Inflammatory macrophage (primary cell): ENCODE measurements at regions not wholly inside any gene's neighbourhood (a gene's known extent, or its start where the extent isn't known, plus 50 kb on each side); places are given as distances from the start of the nearest gene placed in this dataset.

ENCODE experiments used
- DNase-seq, 2 donors: peaks; one replicate each; pipeline ENCODE4 v3.0.0-alpha.2; 2020 to 2022

DNA sequence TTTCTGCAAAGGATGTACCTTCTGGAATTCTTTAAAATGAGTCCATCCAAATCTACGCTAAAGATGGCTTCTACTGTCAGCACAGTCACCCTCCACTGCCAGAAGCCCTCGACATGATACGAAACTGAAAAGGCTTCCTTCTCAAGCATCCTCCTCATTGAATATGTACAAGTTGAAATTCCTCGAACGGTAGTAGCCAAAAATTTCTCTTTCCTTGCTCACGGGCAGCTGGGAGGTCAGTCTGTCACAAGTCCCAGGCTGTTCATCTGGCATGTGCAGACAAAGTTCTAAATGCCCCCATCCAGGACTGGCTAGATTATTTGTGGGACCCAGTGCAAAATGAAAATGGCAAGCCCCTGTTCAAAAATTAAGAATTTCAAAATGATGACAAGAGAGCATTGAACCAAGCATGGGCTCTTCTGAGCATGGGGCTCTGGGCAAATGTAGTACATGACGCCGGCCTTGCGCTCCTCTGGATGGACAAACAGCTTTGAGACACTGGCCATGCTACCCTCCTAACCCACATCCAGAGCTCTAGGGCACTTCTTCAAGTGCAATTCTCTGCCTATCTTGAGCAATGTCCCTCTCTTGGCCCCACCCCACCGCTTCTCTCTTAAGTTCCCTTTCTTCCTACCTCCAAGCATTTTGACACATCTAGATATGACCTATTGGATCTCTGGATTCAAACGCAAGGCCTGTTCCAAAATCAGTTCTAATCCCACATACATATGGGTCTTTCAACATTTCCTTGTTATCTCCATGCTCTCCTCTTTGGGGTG is 78.9 kb upstream of the FLT1 start:
- peak; percentile 87 to 92 for DNase-seq

DNA sequence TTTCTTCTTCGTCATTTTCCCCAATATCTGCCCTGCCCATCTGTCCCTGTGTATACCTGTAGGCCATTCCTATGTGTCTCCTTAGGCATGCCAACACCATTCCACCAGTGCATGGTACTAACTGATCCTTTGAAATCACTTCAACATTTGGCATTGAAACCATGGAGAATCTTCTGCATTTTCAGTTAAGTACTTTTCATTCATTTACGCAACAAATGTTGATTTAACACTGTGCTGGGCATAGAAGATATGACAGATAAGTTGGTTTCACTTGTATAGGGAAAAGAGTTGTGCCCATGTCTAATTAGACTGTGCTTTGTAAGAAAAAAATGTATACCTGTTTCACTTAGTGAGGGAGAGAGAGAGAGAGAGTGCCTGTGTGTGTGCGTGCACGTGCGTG is 77.9 kb upstream of the FLT1 start:
- no peak for DNase-seq

DNA sequence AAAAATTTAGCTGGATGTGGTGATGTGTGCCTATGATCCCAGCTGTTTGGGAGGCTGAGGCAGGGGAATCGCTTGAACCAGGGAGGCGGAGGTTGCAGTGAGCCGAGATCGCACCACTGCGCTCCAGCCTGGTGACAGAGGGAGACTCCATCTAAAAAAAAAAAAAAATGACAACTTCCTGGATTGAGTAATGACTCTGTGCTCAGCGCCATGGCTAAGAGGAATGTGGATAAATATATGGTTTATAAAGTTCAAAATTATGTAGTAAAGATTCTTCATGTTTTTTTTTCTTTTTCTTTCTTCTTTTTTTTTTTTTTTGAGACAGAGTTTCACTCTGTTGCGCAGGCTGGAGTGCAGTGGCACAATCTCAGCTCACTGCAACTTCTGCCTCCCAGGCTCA is 75.4 kb upstream of the FLT1 start:
- peak; percentile 17 to 38 for DNase-seq

DNA sequence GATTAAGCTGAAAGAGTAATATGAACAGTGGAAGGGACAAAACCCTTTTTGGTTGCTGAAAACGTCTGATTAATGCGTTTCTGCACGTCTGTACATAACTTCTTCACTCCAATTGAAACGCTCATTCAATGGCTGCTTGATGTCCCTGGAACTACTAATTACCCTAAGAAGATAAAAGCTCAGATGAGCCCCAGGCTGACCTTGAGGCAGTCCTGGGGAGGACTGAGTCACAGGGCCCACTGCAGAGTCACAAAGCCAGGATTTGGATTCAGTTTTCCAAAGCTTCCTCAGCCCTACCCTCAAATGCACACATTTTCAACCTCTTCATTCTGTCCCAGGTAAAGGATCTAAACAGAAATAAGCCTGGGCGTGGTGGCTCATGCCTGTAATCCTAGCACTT is 75.0 kb upstream of the FLT1 start:
- DNase-seq = no peak

DNA sequence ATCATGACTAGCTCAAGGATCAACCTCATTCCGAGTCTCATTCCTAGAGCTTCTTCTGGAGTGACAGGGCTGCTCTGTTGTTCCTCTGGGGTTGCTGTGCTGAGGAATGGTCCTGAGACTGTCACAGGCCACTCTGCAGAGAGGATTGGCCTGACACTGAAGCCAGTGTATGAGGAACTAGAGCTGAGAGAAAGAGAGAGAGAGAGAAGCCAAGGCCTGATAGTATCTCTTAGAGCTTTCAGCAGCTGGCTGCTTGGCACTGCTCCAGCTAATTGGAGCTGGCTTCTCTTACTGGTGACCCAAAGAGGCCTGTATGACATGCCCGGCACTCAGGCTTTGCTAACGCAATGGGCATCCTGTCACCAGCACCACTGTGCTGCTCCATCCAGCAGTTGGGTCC is 73.4 kb upstream of the FLT1 start:
- DNase-seq = peak; percentile 36 to 43

DNA sequence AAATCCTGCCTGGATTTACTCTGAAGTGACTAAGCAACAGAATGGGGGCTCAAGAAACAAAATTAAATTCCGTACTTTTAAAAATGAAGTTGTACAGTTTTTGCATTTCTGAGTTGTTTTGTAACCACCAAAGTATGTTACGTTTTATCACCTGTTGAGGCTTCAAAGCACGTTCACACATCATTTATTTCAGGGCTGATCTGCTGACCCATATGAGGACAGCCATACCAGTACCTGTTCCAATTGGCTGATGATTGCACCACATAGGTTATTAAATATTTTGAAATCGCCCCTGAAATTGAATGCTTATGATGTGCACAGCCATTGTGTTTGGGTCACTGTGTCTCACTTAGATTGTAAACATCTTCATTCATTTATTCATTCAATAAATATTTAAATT is 72.0 kb upstream of the FLT1 start:
- DNase-seq = no peak

DNA sequence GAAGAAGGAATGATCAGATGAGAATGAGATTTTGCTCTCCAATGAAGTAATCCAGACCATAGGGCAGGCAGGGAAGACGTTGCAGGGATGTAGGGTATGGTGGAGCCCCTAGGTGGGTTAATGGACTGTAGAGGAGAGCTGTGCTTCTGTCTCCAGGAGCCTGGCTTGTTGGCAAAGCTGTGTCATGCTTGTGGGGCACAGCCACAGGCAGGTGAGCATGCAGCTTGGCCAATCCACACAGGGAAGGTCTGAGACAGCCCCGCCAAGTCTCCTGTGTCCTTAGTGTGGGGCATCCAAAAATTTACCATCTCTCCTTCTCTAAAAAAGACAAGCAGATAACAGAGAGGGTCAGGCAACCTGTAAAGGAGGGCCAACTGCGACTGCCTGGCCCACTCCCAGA is 71.4 kb upstream of the FLT1 start:
- no peak for DNase-seq

DNA sequence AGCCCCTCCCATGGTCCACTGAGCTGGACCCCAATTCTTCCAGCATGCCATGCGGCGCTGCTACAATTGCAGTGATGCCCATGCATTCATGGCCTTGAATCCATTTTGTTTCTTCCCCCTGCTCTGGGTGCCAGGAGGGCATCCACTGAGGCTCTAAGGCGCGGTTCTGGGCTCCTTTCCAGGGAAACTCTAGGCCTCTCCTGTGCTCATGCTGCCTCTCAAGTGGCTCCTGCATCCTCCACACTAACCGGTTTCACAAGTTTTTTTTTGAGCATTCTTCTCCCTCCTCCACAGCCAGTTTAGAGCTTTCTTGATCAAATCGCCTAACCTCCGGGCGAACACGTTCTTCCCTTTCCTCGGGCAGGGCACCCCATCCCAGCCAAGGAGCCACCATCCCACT is 69.1 kb upstream of the FLT1 start:
- DNase-seq = no peak

DNA sequence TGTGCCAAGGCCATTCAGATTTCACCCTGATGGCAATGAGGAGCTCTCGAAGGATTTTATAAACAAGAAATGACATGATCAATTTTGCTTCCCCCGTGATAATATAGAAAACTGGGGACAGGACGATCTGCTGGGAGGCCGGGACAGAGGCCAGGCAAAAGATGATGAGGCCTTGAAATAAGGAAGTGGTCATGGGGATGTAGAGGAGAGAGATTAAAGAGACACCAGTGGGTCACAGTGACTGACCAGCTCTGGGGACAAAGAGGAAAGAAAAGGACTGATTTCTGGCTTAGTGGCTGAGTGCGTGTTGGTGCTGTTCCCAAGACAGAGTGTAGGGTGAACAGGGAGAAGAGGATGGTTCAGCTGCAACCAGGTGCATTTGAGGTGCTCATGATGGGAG is 68.7 kb upstream of the FLT1 start:
- DNase-seq = peak in 1 of 2 donors; percentile 22

DNA sequence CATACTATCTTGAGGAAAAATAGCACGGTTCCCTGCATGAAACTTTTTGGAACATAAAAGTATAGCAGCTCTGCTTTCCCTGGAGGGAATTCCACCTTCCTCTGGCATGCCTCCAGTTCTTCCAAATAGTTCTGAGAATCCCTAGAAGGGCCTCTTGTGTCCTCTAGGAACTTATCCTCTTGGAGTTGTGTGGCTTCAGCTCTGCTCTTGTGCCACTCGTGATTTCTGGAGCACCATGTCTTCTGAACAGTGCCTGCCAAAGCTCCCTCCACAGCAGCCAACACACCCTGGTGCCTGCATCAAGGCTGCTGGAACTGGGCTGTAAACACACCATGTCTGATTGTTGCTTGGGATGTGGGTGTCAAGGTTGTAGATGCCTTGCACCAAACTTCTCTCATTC is 65.7 kb upstream of the FLT1 start:
- DNase-seq = no peak

DNA sequence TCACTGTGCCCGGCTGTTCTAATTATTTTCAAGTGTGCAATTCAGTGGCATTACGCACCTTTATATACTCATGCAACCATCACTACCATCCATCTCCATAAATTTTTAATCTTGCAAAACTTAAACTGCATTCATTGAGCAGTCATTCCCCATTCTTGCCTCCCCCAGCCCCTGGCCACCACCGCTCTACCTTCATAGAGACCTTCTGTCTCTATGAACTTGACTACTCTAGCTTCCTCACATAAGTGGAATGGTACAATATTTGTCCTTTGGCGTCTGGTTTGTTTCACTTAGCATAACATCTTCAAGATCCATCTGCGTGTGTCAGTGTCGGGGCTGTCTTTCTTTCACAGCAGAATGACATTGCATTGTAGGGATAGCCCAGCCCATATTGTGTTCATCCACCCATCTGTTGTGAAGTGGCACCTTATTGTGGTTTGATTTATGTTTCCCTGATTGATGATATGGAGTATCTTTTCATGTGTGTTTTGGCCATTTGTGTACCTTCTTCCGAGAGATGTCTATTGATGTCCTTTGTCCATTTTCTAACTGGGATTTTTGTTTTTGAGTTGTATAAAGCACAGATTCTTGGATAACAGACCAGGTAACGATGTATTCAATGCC is 64.8 kb upstream of the FLT1 start:
- no peak for DNase-seq

DNA sequence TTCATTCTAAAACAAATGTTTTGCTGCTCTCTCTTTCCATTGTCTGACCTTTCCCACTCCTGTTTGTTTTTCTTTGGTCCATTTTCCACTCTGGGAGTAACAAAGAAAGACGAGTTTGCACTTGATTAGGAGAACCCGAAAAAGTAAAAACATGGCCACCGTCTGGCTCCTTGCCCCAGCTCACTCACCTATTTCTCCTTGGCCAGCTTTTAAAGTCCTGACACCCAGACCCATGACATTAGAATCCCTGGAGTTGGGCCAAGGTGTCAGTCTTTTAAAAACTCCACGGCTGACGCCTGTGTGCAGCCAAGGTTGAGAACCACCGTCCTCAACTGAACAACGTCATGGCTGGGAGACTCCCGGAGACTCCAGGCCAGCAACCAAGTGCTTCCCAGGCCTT is 63.6 kb upstream of the FLT1 start:
- DNase-seq = no peak

DNA sequence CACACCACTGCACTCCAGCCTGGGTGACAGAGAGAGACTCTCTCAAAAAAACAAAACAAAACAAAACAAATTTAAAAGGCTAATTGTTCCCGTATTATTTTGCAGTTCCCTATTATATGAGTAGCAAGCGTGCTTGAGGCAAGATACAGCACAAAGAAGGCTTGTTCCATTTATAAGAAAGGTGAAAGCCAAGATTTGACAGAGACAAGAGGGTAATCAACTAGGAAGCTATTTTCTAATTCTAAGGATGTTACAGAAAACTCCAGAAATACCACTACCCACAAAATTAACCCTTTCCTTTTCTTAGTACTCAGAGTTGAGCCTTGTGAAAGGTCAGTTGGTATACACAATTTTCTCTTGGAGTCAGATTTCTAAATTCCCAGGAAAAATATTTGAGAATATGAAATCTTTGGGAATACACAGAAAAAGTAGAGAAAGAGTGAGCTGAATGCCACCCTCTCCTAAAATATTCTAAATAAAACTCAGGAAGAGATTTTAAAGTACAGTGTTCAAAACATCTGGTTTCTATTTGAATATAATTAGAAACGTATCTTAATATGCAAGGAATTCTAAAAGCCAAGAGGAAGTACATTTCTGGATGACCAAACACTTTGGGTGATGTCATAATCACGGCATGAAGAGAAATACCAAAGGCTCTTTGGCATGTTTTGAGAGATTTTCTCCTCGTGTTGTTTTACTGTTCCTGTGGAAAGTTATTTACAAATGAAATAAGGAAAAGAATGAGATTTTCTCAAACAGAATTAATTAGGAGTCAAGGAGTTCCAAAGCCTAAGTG is 63.0 kb upstream of the FLT1 start:
- peak; percentile 56 to 57 for DNase-seq

DNA sequence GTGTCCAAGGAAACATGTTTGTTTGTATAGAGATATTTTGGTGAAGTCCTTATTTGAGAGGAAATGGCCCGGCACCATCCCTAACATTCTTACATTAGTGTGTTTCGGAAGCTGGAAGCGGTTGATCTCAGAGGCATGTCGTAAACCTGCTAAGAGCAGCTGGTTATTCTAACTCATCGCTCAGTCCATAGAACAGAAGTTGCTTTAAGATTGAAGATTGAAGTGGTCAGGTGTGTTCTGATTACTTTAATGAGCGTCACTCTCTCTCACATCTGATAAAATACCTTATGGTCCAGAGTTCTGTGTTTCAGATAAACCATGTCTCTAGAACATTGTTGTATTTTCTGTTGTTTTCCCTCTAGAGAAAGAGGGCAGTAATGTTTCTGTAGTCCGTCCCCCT is 60.2 kb upstream of the FLT1 start:
- no peak for DNase-seq

DNA sequence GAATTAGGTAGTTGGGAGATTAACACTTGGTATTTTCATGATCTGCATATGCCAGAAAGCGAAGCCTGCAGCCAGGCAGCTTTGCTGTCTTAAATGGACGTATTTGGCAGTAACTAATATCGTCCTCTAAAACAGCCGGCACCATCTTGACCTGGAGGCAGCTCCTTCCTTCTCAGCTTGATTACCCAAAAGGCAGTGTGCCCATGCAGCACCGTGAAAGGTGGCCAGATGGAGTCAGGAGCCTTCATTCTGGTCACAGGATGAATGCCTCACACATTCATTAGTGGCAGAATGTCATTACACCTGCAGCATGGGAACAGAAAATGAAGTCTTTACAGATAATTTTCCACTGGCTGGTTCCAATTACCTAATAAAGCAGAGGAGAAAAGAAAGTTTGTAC is 59.0 kb upstream of the FLT1 start:
- DNase-seq = no peak

DNA sequence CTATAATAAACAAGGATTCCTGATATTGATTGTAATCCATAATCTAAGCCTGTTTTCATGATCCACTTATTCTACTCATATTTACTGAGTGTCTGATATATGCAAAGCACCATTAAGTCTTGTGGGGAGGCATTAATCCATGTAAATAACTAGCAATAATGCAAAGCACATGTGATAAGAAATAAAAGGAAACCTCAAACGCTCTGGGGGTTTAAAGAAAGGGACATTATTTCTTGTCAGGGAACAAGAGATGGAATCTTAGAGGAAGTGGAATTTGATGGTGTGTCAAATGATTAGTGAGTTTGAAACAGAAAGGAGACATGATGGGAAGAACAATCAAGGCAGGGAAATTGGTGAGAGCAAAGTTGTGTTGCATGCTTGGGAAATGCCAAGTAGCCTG is 57.4 kb upstream of the FLT1 start:
- DNase-seq = no peak

DNA sequence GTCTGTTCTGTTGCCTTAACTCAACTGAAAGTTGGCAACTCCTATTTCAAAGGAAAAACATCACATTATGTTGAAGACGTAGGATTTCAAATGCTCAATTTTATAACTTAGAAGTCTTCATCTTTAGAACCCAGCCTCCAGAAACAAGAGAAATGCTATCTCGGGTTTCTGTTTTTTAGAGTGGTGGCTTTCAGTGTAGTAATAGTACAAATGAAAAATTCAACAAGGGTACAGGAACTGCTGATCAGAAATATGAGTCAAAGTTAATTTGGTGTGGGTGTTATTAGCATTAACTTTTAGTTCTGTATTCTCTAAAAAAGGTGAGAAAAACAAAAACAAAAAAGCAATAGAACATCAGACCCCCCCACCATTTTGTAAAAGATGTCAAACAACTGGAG is 56.6 kb upstream of the FLT1 start:
- DNase-seq = no peak

DNA sequence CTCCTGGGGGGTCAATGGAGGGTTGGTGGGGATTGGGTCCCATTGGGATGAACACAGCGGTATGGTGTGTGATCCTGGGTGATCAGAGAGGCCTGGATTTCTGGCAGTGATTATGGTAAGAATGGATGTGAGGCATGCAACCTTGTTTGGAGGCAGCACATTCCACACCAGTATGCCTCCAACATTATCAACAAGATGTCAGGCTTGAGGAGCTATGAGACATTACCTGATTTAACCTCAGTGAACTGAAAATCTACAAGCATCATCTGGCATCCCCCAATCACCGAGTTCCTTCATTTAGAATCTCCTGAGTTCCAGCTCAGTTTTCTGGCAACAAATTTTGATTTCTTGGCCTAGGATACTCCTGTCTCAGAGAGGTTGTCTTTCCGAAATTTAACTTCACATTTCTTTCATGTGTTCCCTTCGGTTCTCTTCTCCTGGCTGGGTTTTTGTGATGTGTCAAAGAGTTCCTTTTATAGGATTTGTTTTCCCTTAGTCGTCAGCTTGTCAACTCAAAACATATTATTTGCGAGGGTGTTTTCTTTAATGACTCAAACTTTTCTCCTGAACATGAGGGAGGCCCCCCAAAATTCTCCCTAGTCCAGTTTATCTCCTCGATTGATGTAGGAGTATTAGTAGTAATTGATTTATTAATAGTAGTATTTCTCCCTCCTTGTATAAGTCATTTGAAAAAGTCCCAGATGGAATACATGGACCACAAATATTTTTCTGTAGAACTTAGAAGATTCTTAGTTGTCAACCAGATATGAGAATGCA is 56.0 kb upstream of the FLT1 start:
- DNase-seq = no peak

DNA sequence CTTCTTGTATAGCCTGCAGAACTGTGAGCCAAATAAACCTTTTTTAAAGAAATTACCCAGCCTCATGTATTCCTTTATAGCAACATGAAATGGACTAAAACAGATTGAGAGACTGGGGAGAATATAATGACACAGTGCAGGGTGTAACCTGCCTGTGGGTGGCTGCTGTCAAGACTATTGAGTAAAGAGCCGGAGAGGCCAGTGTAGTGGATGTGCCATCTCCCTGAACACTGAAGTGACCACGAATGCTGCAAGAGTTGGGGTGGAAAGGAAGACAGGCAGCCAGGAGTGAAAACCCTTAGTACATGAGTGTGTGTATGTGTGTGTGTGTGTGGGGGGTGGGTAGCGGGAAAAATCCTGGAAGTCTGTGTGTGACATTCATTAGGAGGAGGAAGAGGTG is 55.2 kb upstream of the FLT1 start:
- DNase-seq = peak; percentile 38 to 65

DNA sequence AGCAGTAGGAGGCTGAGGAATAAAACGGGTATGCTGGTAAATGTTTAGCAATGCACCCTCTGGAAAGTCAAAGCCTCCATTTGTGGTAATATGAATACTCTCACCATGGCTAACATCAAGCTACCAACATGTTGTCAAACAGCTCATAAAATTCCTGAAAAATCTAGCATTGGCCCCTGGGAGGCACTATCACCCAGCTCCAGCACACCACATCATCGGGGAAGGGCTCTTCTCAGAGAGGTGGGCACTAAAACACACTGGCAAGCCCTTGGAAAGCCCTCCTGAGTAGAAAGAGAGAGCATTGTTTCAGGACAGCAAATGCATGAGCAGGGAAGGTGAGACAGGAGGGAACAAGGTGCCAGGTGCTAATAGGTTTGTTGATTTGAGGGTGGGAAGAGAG is 53.9 kb upstream of the FLT1 start:
- no peak for DNase-seq

DNA sequence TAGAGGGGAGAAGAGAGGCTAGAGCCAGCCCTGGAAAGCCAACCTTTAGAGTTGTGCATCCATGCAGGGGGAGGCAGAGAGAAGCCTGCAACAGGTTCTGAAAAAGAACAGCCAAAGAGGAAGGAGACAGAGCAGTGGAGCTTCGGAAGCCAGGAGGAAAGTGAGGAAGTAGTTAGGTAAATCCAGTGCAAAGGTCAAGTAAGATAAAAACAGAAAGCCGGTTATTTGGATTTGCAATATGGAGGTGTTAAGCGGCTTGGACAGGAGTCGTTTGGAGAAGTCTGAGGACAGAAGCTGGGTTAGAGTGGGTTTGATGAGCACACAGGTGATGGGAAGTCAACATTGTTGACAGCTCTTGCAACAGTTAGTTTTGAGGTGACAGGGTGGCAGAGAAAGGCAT is 53.5 kb upstream of the FLT1 start:
- DNase-seq = no peak

DNA sequence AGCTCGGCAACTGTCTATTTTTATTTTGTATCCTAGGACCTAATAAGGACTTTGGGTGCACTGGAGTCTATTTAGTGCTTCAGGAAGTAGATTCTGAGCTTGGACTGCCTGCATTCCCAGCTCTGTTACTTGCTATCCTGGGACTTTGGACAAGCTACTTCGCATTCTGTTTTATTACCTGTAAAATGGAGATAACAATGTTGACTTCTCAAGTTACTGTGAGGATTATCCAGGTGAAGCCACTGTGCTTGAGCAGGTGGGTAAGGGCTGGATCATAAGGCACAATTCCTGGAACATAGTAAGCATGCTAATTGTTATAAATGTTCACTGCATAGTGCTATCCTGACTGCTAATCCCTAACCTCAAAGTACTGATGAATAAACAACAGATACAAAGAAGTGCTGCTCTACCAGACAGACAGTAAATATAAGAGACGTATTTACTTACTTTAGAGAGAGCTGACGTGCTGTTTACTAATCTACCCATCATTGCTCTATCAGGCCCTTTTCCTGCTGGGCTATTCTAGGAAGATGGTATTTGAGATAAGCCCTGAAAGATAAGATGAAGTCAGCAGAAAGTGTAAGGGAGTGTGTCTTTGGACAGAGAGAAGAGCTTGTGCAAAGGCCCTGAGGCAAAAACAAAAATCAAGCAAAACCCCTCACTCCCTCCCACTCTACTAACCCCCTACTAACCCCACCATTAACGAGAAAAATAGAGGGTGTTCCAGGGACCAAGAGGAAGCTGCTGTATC is 50.8 kb upstream of the FLT1 start:
- no peak for DNase-seq
